Vagina (tissue), 2 donors: ENCODE measurements at regions not wholly inside any gene's neighbourhood (a gene's known extent, or its start where the extent isn't known, plus 50 kb on each side); places are given as distances from the start of the nearest gene placed in this dataset.
"Not testable (repeated sequence)": the region's sequence is repeated elsewhere in the genome, so short reads cannot be mapped to it uniquely, and the experiment has no call there.

Source experiments
- DNase-seq, 2 donors: peaks; one replicate each; pipeline ENCODE4 v3.0.0-alpha.2; 2017; ENCODE audit errors: extremely low spot score in 2 of 2
- H3K27ac ChIP-seq: fragments of 200-600 bp; sonication (generic); one replicate; pipeline ENCODE4 v1.5.1; 2019
- H3K27me3 ChIP-seq: fragments of 200-600 bp; sonication (generic); one replicate; pipeline ENCODE4 v1.5.1; 2019
- H3K36me3 ChIP-seq, 2 donors: fragments of 200-600 bp; sonication (generic); one replicate each; pipeline ENCODE4 v1.5.1; 2017 to 2019
- H3K4me1 ChIP-seq: fragments of 200-600 bp; sonication (generic); one replicate; pipeline ENCODE4 v1.5.1; 2019
- H3K4me3 ChIP-seq, 2 donors: fragments of 200-600 bp; sonication (generic); 1 replicate in 1 of 2; 2 replicates in 1 of 2; pipeline ENCODE4 v1.5.1; 2016 to 2019
- H3K9me3 ChIP-seq: fragments of 200-600 bp; sonication (generic); one replicate; pipeline ENCODE4 v1.5.1; 2019
- POLR2A ChIP-seq, 2 donors: fragments of 450-650 bp; IDR thresholded peaks; one replicate each; pipeline ENCODE4 v1.6.1; 2017; ENCODE audit warnings: antibody characterized with exemption in 2 of 2, mild to moderate bottlenecking in 2 of 2, moderate library complexity in 2 of 2
- POLR2AphosphoS5 ChIP-seq, 2 donors: sonication (generic); formaldehyde crosslinking; IDR thresholded peaks; one replicate each; pipeline ENCODE4 v1.9.0; 2017; ENCODE audit warnings: antibody characterized with exemption in 2 of 2, mild to moderate bottlenecking in 2 of 2, low read depth in 1 of 2; ENCODE audit not compliant: insufficient read depth in 1 of 2
- intact Hi-C: fragments of 100-400 bp; cut with DNase I; formaldehyde crosslinking; loops from one replicate; pipeline ENCODE4 v1.15.1; 2023
- TF ChIP-seq, protein P1 (sequence below), 3 experiments: fragments of 450-650 bp in 2 of 3; fragments of 200-600 bp in 1 of 3; sonication (generic) in 1 of 3; IDR thresholded peaks; one replicate each; pipeline ENCODE4 v1.5.1; 2017 to 2019; ENCODE audit warnings: antibody characterized with exemption in 3 of 3, mild to moderate bottlenecking in 2 of 3, moderate library complexity in 2 of 3

DNA sequence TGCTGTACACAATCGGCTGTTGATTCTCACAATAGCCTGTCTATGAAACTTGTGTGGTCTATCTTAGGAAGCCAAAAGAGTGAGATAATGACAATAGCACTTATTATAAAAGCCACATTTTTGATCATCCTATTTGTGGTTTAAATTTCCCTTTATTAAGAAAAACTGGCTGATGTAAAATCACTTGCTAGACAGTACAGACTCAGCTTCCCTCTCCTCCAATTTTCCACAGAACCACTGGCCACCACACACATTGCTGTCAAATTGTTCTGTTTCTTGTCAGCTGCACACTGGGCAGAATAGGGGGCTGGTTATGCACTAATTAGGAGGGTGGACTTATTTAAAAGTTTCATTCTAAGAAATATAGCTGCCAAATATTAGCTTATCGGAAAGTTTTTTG is 425.9 kb downstream of the EPHA3 start:
- Histone ChIP-seq H3K4me1 (no peaks in the 10 kb centered on the region), H3K27ac (no peak overlapping the region), H3K27me3 (no peaks in the 10 kb centered on the region), H3K4me3 (no peak overlapping the region), H3K36me3 (no peaks in the 10 kb centered on the region), H3K9me3 (no peaks in the 10 kb centered on the region)
- no peak for TF ChIP-seq POLR2AphosphoS5 (IDR thresholded peaks at IDR 0.05; ENCODE audit: insufficient read depth in 1 of 2, low read depth in 1 of 2)
- TF ChIP-seq, protein P1, sequence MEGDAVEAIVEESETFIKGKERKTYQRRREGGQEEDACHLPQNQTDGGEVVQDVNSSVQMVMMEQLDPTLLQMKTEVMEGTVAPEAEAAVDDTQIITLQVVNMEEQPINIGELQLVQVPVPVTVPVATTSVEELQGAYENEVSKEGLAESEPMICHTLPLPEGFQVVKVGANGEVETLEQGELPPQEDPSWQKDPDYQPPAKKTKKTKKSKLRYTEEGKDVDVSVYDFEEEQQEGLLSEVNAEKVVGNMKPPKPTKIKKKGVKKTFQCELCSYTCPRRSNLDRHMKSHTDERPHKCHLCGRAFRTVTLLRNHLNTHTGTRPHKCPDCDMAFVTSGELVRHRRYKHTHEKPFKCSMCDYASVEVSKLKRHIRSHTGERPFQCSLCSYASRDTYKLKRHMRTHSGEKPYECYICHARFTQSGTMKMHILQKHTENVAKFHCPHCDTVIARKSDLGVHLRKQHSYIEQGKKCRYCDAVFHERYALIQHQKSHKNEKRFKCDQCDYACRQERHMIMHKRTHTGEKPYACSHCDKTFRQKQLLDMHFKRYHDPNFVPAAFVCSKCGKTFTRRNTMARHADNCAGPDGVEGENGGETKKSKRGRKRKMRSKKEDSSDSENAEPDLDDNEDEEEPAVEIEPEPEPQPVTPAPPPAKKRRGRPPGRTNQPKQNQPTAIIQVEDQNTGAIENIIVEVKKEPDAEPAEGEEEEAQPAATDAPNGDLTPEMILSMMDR (IDR thresholded peaks at IDR 0.05) = no peak
- TF ChIP-seq POLR2A (IDR thresholded peaks at IDR 0.05) = no peak
- intact Hi-C loops = no loop called here
- DNase-seq = no peak

DNA sequence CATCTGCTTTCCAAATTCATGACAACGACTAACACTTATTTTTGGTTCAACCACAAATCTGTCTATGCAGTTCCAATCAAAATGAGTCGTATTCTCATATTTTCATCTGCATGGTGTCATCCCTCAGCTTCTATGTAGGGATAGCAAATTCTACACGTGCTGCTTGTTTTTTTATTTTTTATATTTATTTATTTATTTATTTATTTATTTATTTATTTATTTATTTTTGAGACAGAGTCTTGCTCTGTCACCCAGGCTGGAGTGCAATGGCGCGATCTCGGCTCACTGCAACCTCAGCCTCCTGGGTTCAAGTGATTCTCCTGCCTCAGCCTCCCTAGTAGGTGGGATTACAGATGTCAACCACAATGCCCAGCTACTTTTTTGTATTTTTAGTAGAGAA is 447.2 kb downstream of the EPHA3 start:
- H3K27me3 ChIP-seq, H3K4me3 ChIP-seq, H3K4me1 ChIP-seq, DNase-seq, H3K9me3 ChIP-seq, H3K27ac ChIP-seq, intact Hi-C loops, H3K36me3 ChIP-seq: not testable (repeated sequence)

DNA sequence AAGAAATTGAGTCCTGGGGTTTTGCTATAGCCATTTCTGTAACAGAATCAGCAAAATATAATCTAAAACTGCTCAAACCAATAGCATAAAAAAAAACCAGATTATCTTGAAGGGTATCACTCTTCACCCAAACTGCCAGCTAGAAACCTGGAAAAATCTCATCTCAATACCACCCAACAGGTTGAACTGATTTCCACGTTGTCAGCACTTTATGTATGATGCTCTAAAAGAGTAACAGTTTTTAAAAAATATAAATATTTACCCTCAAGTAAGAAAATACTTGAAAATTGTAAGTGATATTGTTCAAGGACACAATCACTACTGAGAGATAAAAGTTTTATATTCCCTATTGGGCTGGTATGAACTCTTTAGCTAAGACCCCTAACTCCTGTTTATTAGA is 451.3 kb downstream of the EPHA3 start:
- Histone ChIP-seq H3K4me1 (no peaks in the 10 kb centered on the region), H3K9me3 (no peaks in the 10 kb centered on the region), H3K36me3 (no peaks in the 10 kb centered on the region), H3K27ac (no peak overlapping the region), H3K27me3 (no peaks in the 10 kb centered on the region), H3K4me3 (no peak overlapping the region)
- intact Hi-C loops = no loop called here
- no peak for TF ChIP-seq POLR2AphosphoS5 (IDR thresholded peaks at IDR 0.05; ENCODE audit: insufficient read depth in 1 of 2, low read depth in 1 of 2)
- TF ChIP-seq, protein P1 (IDR thresholded peaks at IDR 0.05) = no peak
- no peak for TF ChIP-seq POLR2A (IDR thresholded peaks at IDR 0.05)
- DNase-seq = no peak

DNA sequence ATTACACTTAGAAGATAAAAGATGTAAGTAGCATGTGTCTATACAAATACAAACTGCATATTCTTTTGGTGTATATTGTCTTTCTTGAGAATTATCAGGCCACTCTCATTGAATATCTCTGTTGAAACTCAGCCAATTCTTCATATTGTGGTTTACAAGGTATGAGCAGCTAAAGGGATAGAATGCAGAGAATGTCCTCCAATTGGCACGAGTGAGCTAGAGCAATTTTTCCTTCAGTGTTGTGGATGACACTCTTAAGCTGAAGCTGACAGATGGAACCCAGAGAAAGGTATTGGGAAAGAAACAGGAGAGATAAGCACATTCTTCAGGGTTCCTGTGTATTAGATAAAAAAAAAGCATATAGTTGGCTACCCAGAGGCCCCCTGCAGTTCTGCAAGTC is 453.1 kb downstream of the EPHA3 start:
- Histone ChIP-seq H3K27me3 (no peaks in the 10 kb centered on the region), H3K4me1 (no peaks in the 10 kb centered on the region), H3K36me3 (no peaks in the 10 kb centered on the region), H3K4me3 (no peak overlapping the region), H3K9me3 (no peaks in the 10 kb centered on the region), H3K27ac (no peak overlapping the region)
- DNase-seq = no peak
- intact Hi-C loops = no loop called here
- TF ChIP-seq, protein P1 (IDR thresholded peaks at IDR 0.05) = no peak
- no peak for TF ChIP-seq POLR2AphosphoS5 (IDR thresholded peaks at IDR 0.05; ENCODE audit: insufficient read depth in 1 of 2, low read depth in 1 of 2)
- TF ChIP-seq POLR2A (IDR thresholded peaks at IDR 0.05) = no peak

DNA sequence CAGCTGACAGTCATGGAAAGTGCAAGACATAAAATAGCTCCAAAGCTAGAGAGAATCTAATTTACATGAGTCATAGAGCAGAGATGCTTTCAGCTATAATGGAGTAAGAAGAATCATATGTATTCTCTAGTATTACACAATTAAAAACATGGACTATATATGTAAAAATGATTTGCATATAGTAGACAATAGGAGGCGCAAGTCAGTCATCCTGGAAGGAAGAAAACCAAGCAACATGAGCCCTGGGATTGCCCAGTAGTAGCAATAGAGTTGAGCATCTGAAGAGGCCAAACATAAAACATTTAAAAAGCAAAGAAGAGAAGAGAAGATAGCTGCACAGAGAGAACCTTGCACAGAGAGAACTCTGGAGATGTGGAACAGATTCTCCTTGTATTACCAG is 455.0 kb downstream of the EPHA3 start:
- intact Hi-C loops = no loop called here
- H3K4me1 ChIP-seq = no peaks in the 10 kb centered on the region
- TF ChIP-seq POLR2A (IDR thresholded peaks at IDR 0.05) (no peak), POLR2AphosphoS5 (IDR thresholded peaks at IDR 0.05; ENCODE audit: insufficient read depth in 1 of 2, low read depth in 1 of 2) (no peak)
- TF ChIP-seq, protein P1 (IDR thresholded peaks at IDR 0.05) = no peak

DNA sequence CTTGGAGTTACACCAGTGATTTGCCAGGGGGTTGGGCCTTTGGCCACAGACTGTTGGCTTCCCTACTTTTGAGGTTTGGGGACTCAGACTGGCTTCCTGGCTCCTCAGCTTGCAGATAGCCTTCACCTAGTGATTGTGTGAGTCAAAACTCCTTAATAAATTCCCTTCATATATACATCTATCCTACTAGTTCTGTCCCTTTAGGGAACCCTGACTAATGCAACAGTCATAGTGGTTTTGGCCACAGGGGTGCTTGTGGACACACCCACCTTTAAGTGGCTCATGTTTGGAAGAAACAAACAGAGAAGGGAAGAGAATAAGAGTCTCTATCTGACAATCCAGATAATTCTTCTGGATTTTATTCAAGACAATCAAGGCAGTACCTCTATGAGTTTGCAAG is 457.7 kb downstream of the EPHA3 start:
- H3K27me3 ChIP-seq = no peaks in the 10 kb centered on the region
- H3K4me1 ChIP-seq = no peaks in the 10 kb centered on the region
- no peaks in the 10 kb centered on the region for H3K36me3 ChIP-seq
- DNase-seq = no peak
- TF ChIP-seq, protein P1 (IDR thresholded peaks at IDR 0.05) = no peak
- no peak for TF ChIP-seq POLR2AphosphoS5 (IDR thresholded peaks at IDR 0.05; ENCODE audit: insufficient read depth in 1 of 2, low read depth in 1 of 2)
- TF ChIP-seq POLR2A (IDR thresholded peaks at IDR 0.05) = no peak
- no peak overlapping the region for H3K4me3 ChIP-seq
- intact Hi-C loops = no loop called here
- no peaks in the 10 kb centered on the region for H3K9me3 ChIP-seq
- H3K27ac ChIP-seq = no peak overlapping the region

More for the DNA sequence above, 455.0 kb downstream of the EPHA3 start:
- H3K27ac ChIP-seq = no peak overlapping the region
- no peaks in the 10 kb centered on the region for H3K36me3 ChIP-seq
- no peaks in the 10 kb centered on the region for H3K27me3 ChIP-seq
- no peaks in the 10 kb centered on the region for H3K9me3 ChIP-seq
- DNase-seq = no peak
- H3K4me3 ChIP-seq = no peak overlapping the region
